ENCODE measurements at regions not wholly inside any gene's neighbourhood (a gene's known extent, or its start where the extent isn't known, plus 50 kb on each side); places are given as distances from the start of the nearest gene placed in this dataset.

DNA sequence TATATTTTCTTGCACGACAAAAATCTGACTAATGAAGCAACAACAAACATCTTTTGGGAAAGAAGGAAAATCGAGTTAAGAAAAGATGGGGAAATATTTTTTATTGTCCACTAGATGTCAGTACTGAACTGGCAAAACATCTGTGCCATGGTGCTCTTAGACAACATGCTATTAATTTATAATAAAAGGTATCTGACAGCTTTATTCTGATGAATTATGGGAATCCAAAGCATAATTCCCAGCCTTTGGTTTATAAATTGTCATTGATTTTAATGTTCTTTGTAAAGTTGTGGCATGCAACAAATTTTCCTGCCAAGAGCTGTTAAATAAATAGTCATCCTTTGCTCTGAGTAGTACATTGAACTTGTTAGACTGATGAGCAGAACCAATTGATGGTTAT is 231.2 kb downstream of the ETNK1 start:
- no peak for TF ChIP-seq EZH2phosphoT487 (IDR thresholded peaks at IDR 0.05; ENCODE audit: borderline replicate concordance, low read depth, low read length)
- TF ChIP-seq, protein P1, sequence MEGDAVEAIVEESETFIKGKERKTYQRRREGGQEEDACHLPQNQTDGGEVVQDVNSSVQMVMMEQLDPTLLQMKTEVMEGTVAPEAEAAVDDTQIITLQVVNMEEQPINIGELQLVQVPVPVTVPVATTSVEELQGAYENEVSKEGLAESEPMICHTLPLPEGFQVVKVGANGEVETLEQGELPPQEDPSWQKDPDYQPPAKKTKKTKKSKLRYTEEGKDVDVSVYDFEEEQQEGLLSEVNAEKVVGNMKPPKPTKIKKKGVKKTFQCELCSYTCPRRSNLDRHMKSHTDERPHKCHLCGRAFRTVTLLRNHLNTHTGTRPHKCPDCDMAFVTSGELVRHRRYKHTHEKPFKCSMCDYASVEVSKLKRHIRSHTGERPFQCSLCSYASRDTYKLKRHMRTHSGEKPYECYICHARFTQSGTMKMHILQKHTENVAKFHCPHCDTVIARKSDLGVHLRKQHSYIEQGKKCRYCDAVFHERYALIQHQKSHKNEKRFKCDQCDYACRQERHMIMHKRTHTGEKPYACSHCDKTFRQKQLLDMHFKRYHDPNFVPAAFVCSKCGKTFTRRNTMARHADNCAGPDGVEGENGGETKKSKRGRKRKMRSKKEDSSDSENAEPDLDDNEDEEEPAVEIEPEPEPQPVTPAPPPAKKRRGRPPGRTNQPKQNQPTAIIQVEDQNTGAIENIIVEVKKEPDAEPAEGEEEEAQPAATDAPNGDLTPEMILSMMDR (conservative IDR thresholded peaks at IDR 0.05; ENCODE audit: low read length) = peak; percentile 87
